DND-41 (cell line): ENCODE measurements at regions not wholly inside any gene's neighbourhood (a gene's known extent, or its start where the extent isn't known, plus 50 kb on each side); places are given as distances from the start of the nearest gene placed in this dataset.

Source experiments
- EZH2 ChIP-seq: IDR thresholded peaks from 3 replicates; pipeline ENCODE4 v1.6.1; 2012; ENCODE audit warnings: borderline replicate concordance, low read depth, mild to moderate bottlenecking, moderate library complexity, low read length, inconsistent platforms; ENCODE audit not compliant: severe bottlenecking
- TF ChIP-seq, protein P1 (sequence below): IDR thresholded peaks from 2 replicates; pipeline ENCODE4 v1.5.1; 2012; ENCODE audit warnings: borderline replicate concordance, low read length, moderate library complexity, mild to moderate bottlenecking; ENCODE audit not compliant: poor library complexity, severe bottlenecking; ENCODE audit errors: extremely low read depth

DNA sequence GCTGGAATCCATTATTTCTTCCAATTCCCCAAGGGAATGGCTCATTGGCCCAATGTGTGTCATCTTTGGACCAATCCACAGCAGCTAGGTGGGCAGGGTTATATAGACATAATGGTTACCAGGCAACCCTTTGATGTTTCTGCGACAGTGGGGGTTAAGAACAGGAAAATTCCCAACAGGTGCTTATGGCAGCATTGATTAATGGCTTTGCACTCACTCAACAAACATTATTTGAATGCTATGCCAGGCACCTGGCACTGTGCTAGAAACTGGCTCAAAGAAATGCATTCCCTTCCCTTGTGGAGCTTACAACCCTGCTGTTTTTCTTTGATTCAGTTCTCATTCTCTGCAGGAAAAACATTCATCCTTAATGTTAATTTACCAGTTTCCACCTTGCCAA is 1221.0 kb downstream of the AACS start:
- TF ChIP-seq, protein P1, sequence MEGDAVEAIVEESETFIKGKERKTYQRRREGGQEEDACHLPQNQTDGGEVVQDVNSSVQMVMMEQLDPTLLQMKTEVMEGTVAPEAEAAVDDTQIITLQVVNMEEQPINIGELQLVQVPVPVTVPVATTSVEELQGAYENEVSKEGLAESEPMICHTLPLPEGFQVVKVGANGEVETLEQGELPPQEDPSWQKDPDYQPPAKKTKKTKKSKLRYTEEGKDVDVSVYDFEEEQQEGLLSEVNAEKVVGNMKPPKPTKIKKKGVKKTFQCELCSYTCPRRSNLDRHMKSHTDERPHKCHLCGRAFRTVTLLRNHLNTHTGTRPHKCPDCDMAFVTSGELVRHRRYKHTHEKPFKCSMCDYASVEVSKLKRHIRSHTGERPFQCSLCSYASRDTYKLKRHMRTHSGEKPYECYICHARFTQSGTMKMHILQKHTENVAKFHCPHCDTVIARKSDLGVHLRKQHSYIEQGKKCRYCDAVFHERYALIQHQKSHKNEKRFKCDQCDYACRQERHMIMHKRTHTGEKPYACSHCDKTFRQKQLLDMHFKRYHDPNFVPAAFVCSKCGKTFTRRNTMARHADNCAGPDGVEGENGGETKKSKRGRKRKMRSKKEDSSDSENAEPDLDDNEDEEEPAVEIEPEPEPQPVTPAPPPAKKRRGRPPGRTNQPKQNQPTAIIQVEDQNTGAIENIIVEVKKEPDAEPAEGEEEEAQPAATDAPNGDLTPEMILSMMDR = no peak
- no peak for TF ChIP-seq EZH2
